ENCODE measurements at regions not wholly inside any gene's neighbourhood (a gene's known extent, or its start where the extent isn't known, plus 50 kb on each side); places are given as distances from the start of the nearest gene placed in this dataset.

DNA sequence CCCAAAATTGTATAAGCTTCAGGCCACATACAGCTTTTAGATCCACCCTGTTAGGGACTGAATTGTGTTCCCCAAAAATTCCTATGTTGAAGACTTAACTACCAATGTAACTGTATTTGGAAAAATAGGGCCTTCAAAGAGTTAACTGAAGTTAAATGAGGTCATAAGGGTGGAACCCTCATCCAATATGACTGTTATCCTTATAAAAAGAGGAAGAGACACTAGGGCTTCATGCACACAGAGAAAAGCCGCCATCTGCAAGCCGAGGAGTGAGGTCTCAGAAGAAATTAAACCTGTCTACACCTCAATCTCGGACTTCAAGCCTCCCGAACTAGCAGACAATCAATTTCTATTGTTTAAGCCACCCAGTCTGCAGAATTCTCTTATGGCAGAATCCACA is 317.9 kb upstream of the NFE2L3 start:
- TF ChIP-seq POLR2AphosphoS5 (IDR thresholded peaks at IDR 0.05), result no peak
- no peak for TF ChIP-seq EP300 (IDR thresholded peaks at IDR 0.05)
- no peak for TF ChIP-seq POLR2A (IDR thresholded peaks at IDR 0.05)
- TF ChIP-seq, protein P1, sequence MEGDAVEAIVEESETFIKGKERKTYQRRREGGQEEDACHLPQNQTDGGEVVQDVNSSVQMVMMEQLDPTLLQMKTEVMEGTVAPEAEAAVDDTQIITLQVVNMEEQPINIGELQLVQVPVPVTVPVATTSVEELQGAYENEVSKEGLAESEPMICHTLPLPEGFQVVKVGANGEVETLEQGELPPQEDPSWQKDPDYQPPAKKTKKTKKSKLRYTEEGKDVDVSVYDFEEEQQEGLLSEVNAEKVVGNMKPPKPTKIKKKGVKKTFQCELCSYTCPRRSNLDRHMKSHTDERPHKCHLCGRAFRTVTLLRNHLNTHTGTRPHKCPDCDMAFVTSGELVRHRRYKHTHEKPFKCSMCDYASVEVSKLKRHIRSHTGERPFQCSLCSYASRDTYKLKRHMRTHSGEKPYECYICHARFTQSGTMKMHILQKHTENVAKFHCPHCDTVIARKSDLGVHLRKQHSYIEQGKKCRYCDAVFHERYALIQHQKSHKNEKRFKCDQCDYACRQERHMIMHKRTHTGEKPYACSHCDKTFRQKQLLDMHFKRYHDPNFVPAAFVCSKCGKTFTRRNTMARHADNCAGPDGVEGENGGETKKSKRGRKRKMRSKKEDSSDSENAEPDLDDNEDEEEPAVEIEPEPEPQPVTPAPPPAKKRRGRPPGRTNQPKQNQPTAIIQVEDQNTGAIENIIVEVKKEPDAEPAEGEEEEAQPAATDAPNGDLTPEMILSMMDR (IDR thresholded peaks at IDR 0.05), result no peak
- Histone ChIP-seq H3K36me3 (no peaks in the 10 kb centered on the region), H3K4me1 (peaks cover 0 to 64% (median 37%) of the 10 kb centered on the region in 4 donors), H3K27ac (no peak overlapping the region), H3K9me3 (no peaks in the 10 kb centered on the region), H3K4me3 (no peak overlapping the region), H3K27me3 (no peaks in the 10 kb centered on the region)
- DNase-seq, result no peak
- 90% methylated on average over 4 of the region's 4 CpGs for WGBS, 2 donors
- intact Hi-C loops (cut with DNase I), result no loop called here

DNA sequence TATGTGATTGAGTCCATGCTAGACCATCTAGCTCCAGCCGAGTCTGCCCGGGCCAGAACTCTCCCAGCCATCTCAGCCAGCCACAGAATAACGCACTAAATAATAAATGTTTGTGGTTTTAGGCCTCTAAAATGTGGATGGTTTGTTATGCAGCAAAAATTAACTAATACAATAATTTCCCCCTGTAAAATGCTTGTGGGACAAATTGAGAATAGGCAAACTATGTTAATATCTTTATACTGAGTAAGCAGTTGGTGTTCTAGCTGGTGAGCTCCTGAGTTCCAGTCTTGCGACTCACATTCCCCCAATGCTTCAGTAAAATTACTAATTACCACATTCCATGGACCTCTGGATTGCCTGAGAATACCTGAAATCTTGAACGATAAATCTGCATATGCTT is 316.8 kb upstream of the NFE2L3 start:
- no peak for DNase-seq
- Histone ChIP-seq H3K27me3 (no peaks in the 10 kb centered on the region), H3K4me3 (no peak overlapping the region), H3K9me3 (no peaks in the 10 kb centered on the region), H3K27ac (peak overlapping the region in 2 of 4 donors; percentile 40 to 48), H3K36me3 (no peaks in the 10 kb centered on the region), H3K4me1 (peaks cover 0 to 70% (median 35%) of the 10 kb centered on the region in 4 donors)
- TF ChIP-seq POLR2AphosphoS5 (IDR thresholded peaks at IDR 0.05) (no peak), POLR2A (IDR thresholded peaks at IDR 0.05) (no peak)
- WGBS, 2 donors, result 94 to 96% methylated on average over 5 of the region's 5 CpGs
- intact Hi-C loops (cut with DNase I), result no loop called here

DNA sequence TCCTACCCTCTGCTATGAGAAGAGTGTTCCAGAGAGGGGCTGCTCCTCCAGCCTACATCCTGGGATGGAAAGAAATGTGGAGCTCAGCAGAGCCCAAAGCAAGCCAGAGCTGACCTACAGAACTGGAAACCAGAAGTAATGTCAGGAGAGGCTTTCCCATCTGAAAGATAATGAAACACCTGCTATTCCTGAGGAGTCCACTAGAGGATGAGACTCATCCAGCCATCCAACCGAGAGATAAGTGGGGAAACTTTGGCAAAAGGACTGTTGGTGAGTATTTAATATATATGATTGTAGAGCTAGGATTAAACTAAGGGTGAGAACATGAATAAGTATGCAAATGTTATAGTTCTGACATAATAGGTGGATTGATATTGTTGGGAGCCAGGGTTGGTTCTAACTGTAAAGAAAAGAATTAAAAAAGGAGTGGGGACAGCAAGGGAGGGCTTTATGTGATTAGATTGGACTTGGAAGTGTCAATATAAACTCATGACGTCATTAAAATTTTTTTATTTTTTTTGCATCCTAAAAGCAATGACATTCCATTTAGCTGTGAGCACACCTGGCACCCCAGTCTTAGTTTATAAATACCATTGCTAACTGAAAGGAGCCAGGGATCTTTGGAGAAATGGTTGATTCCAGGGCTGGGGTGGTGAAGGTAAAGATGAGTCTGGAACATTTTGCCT is 312.8 kb upstream of the NFE2L3 start:
- Histone ChIP-seq H3K4me3 (no peak overlapping the region), H3K27ac (peak overlapping the region in 2 of 4 donors; percentile 76 to 95), H3K36me3 (no peaks in the 10 kb centered on the region), H3K9me3 (no peaks in the 10 kb centered on the region), H3K27me3 (no peaks in the 10 kb centered on the region), H3K4me1 (peaks cover 0 to 74% (median 38%) of the 10 kb centered on the region in 4 donors)
- intact Hi-C loops (cut with DNase I), result no loop called here
- DNase-seq, result no peak
- 72 to 82% methylated on average over 2 of the region's 2 CpGs for WGBS, 2 donors
- TF ChIP-seq EP300 (IDR thresholded peaks at IDR 0.05) (no peak), POLR2AphosphoS5 (IDR thresholded peaks at IDR 0.05) (no peak), POLR2A (IDR thresholded peaks at IDR 0.05) (no peak)
- TF ChIP-seq, protein P1 (IDR thresholded peaks at IDR 0.05), result peak in 2 of 4 experiments; percentile 6 to 25

DNA sequence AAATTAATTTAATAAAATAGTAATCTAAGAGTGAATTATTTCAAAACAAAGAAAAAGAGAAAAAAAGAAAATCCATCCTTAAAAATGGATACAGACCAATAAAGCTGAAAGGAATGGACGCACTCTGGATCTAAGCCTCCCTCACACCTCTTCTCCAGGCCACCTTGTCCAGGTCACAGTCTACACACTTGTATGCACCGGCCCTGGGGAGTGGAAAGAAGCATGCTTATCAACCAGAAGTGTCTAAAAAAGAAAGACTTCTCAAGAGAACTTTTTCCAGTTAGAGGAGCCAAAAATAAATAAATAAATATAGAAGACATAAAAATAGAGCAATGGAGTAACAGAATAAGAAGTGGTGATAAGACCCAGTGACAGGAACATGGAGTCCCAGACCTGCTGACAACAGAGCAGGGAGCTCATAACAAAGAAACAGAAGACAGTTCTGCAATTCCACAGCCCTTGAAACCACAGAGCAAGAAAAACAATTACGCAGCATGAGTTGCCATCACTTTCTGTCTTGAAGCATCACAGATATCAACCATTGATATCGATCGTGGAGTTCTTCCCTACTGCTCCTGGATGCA is 311.7 kb upstream of the NFE2L3 start:
- no peaks in the 10 kb centered on the region for H3K36me3 ChIP-seq
- H3K4me1 ChIP-seq, result peaks cover 0 to 77% (median 40%) of the 10 kb centered on the region in 4 donors
- H3K27ac ChIP-seq, result peak overlapping the region; percentile 29 to 95 (median 68)
- H3K4me3 ChIP-seq, result no peak overlapping the region
- no peaks in the 10 kb centered on the region for H3K27me3 ChIP-seq
- TF ChIP-seq POLR2A (IDR thresholded peaks at IDR 0.05) (no peak), EP300 (IDR thresholded peaks at IDR 0.05) (peak; percentile 66 to 97 (median 80)), POLR2AphosphoS5 (IDR thresholded peaks at IDR 0.05) (peak; percentile 82 to 95 (median 92))
- TF ChIP-seq, protein P1 (IDR thresholded peaks at IDR 0.05), result no peak
- no peaks in the 10 kb centered on the region for H3K9me3 ChIP-seq
- 91 to 96% methylated on average over 5 of the region's 5 CpGs for WGBS, 2 donors
- intact Hi-C loops (cut with DNase I), result no loop called here
- no peak for DNase-seq

DNA sequence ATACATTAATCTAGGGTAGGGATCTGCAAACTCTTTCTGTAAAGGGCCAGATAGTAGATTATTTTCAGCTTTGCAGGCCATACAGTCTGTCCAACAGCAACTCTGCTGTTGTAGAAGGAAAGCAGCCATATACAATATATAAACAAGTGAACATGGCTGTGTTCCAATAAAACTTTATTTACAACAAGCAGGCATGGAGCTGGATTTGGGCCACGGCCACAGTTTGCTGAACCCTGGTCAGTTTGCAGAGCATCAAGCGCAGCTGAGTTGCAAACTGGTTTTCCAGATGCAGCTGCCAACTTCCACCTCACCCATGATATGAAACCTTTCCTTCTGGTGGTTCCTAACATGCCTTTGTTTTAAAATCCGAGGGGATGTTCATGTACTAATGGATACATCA is 310.4 kb upstream of the NFE2L3 start:
- no peaks in the 10 kb centered on the region for H3K36me3 ChIP-seq
- no peak for DNase-seq
- H3K9me3 ChIP-seq, result no peaks in the 10 kb centered on the region
- 86 to 89% methylated on average over 3 of the region's 3 CpGs for WGBS, 2 donors
- TF ChIP-seq POLR2A (IDR thresholded peaks at IDR 0.05) (no peak), EP300 (IDR thresholded peaks at IDR 0.05) (no peak), POLR2AphosphoS5 (IDR thresholded peaks at IDR 0.05) (no peak)
- TF ChIP-seq, protein P1 (IDR thresholded peaks at IDR 0.05), result no peak
- intact Hi-C loops (cut with DNase I), result no loop called here
- no peak overlapping the region for H3K4me3 ChIP-seq
- peaks cover 0 to 87% (median 50%) of the 10 kb centered on the region in 4 donors for H3K4me1 ChIP-seq
- peak overlapping the region; percentile 22 to 95 (median 68) for H3K27ac ChIP-seq
- no peaks in the 10 kb centered on the region for H3K27me3 ChIP-seq

Measured in sigmoid colon (tissue), 6 donors.